Right lobe of liver (tissue), 6 donors: ENCODE measurements at regions not wholly inside any gene's neighbourhood (a gene's known extent, or its start where the extent isn't known, plus 50 kb on each side); places are given as distances from the start of the nearest gene placed in this dataset.
"Not testable (repeated sequence)": the region's sequence is repeated elsewhere in the genome, so short reads cannot be mapped to it uniquely, and the experiment has no call there.

Experiments used
- ATAC-seq, 4 donors: fragments of 200-7000 bp; cut with Tn5 transposase; one replicate each; pipeline ENCODE4 v1.9.1; 2020; ENCODE audit warnings: mild to moderate bottlenecking in 4 of 4, moderate library complexity in 4 of 4
- DNase-seq, 3 donors: peaks; one replicate each; pipeline ENCODE4 v3.0.0-alpha.2; 2020
- H3K27ac ChIP-seq, 3 donors: fragments of 200-600 bp; one replicate each; pipeline ENCODE4 v1.8.0; 2022
- H3K27me3 ChIP-seq, 2 donors: fragments of 200-600 bp; one replicate each; pipeline ENCODE4 v1.8.0; 2022
- H3K36me3 ChIP-seq, 4 donors: fragments of 200-600 bp; sonication (generic) in 1 of 4; one replicate each; pipeline versions ENCODE4 v1.5.1 to v1.8.0; 2017 to 2022; ENCODE audit warnings: control low read depth in 1 of 4
- H3K4me1 ChIP-seq, 4 donors: fragments of 200-600 bp; sonication (generic) in 1 of 4; one replicate each; pipeline versions ENCODE4 v1.5.1 to v1.8.0; 2017 to 2022; ENCODE audit warnings: control low read depth in 1 of 4
- H3K4me3 ChIP-seq, 3 donors: fragments of 200-600 bp; one replicate each; pipeline ENCODE4 v1.8.0; 2022
- H3K9me3 ChIP-seq, 4 donors: fragments of 200-600 bp; sonication (generic) in 1 of 4; one replicate each; pipeline versions ENCODE4 v1.5.1 to v1.8.0; 2017 to 2022; ENCODE audit warnings: control low read depth in 1 of 4
- CTCF ChIP-seq, 4 donors: fragments of 200-600 bp in 3 of 4; fragments of 450-650 bp in 1 of 4; IDR thresholded peaks; one replicate each; pipeline versions ENCODE4 v1.5.1 to v1.8.0; 2016 to 2022; ENCODE audit warnings: antibody characterized with exemption in 4 of 4, mild to moderate bottlenecking in 2 of 4
- POLR2A ChIP-seq: fragments of 450-650 bp; IDR thresholded peaks from one replicate; pipeline ENCODE4 v1.6.1; 2017; ENCODE audit warnings: antibody characterized with exemption, mild to moderate bottlenecking
- WGBS: methylation state at CpG from one replicate; pipeline ENCODE4 v1.1.6; 2018; ENCODE audit warnings: low coverage, low lambda C conversion rate; ENCODE audit not compliant: insufficient coverage; ENCODE audit errors: missing lambda C conversion rate; 5-methylcytosine and 5-hydroxymethylcytosine counted together
- intact Hi-C, 2 donors: fragments of 100-400 bp; cut with DNase I; formaldehyde crosslinking; loops; one replicate each; pipeline versions ENCODE4 v1.11.2 to v1.14.1; 2022
- donor health status: DM: no; HTN: yes; CAD: no.
- donor health status: DM: no; HTN: no; CAD: no.
- donor health status: DM: no; HTN: no; CAD: no.
- donor health status: DM: no; HTN: yes; CAD: no.
- donor health status: DM: no; HTN: yes; CAD: no.

- TF ChIP-seq CTCF (IDR thresholded peaks at IDR 0.05), result no peak
- TF ChIP-seq POLR2A, result no peak
- Histone ChIP-seq H3K4me3 (no peak overlapping the region), H3K36me3 (no peaks in the 10 kb centered on the region), H3K4me1 (no peaks in the 10 kb centered on the region), H3K9me3 (no peaks in the 10 kb centered on the region), H3K27me3 (no peaks in the 10 kb centered on the region), H3K27ac (no peak overlapping the region)
- DNase-seq (no peak), ATAC-seq (no peak)
- intact Hi-C loops, result no loop called here
- 58% methylated on average over 5 of the region's 5 CpGs for WGBS
Measured at GRCh38 chr1:102535829-102536505, 539.2 kb upstream of the OLFM3 start.

GRCh38 chr1:102531036-102531435 lies 534.3 kb upstream of the OLFM3 start:
- TF ChIP-seq CTCF (IDR thresholded peaks at IDR 0.05) (no peak), POLR2A (no peak)
- H3K4me1 ChIP-seq, result no peaks in the 10 kb centered on the region
- DNase-seq, result no peak
- no peak overlapping the region for H3K4me3 ChIP-seq
- 46% methylated on average over 4 of the region's 4 CpGs for WGBS
- H3K36me3 ChIP-seq, result no peaks in the 10 kb centered on the region
- ATAC-seq, result no peak
- H3K27me3 ChIP-seq, result no peaks in the 10 kb centered on the region
- intact Hi-C loops, result no loop called here
- no peaks in the 10 kb centered on the region for H3K9me3 ChIP-seq
- no peak overlapping the region for H3K27ac ChIP-seq

- no peak for ATAC-seq
- Histone ChIP-seq H3K27me3 (no peaks in the 10 kb centered on the region), H3K27ac (no peak overlapping the region), H3K4me3 (no peak overlapping the region), H3K9me3 (no peaks in the 10 kb centered on the region), H3K36me3 (no peaks in the 10 kb centered on the region), H3K4me1 (no peaks in the 10 kb centered on the region)
- intact Hi-C loops, result no loop called here
- DNase-seq, result no peak
- WGBS, result 13% methylated on average over 1 of the region's 1 CpG
- no peak for TF ChIP-seq POLR2A
Measured at GRCh38 chr1:102529446-102529845, 532.7 kb upstream of the OLFM3 start.

GRCh38 chr1:102500758-102501157 lies 504.0 kb upstream of the OLFM3 start:
- intact Hi-C loops, result no loop called here
- whole genome bisulfite sequencing, result 49% methylated on average over 3 of the region's 3 CpGs

GRCh38 chr1:102498929-102499328 lies 502.2 kb upstream of the OLFM3 start:
- no peak overlapping the region for H3K27ac ChIP-seq
- TF ChIP-seq CTCF (IDR thresholded peaks at IDR 0.05), result no peak
- TF ChIP-seq POLR2A, result no peak
- no peak for ATAC-seq
- 20% methylated on average over 2 of the region's 2 CpGs for WGBS
- no peaks in the 10 kb centered on the region for H3K4me1 ChIP-seq
- no peaks in the 10 kb centered on the region for H3K9me3 ChIP-seq
- no peak overlapping the region for H3K4me3 ChIP-seq
- no peaks in the 10 kb centered on the region for H3K36me3 ChIP-seq
- H3K27me3 ChIP-seq, result no peaks in the 10 kb centered on the region
- intact Hi-C loops, result no loop called here
- no peak for DNase-seq

More at GRCh38 chr1:102500758-102501157, 504.0 kb upstream of the OLFM3 start:
- ATAC-seq (no peak), DNase-seq (no peak)
- Histone ChIP-seq H3K27ac (no peak overlapping the region), H3K36me3 (no peaks in the 10 kb centered on the region), H3K9me3 (no peaks in the 10 kb centered on the region), H3K27me3 (no peaks in the 10 kb centered on the region), H3K4me1 (no peaks in the 10 kb centered on the region), H3K4me3 (no peak overlapping the region)
- no peak for TF ChIP-seq POLR2A
- no peak for TF ChIP-seq CTCF (IDR thresholded peaks at IDR 0.05)

- H3K36me3 ChIP-seq, H3K27ac ChIP-seq, H3K9me3 ChIP-seq, ATAC-seq, H3K4me1 ChIP-seq, H3K27me3 ChIP-seq, DNase-seq, H3K4me3 ChIP-seq, intact Hi-C loops: not testable (repeated sequence)
- 38% methylated on average over 3 of the region's 3 CpGs for WGBS
Measured at GRCh38 chr1:102497810-102498209, 501.1 kb upstream of the OLFM3 start.
